Stimulated activated CD4-positive, alpha-beta T cell treated with anti-CD3 and anti-CD28 coated beads, Interleukin-12 subunit alpha, Interleukin-12 subunit beta, amount 100 ng/mL, for 4 hours (primary cell): ENCODE measurements at regions not wholly inside any gene's neighbourhood (a gene's known extent, or its start where the extent isn't known, plus 50 kb on each side); places are given as distances from the start of the nearest gene placed in this dataset.

Experiments
- DNase-seq: peaks from one replicate; pipeline ENCODE4 v3.0.0-alpha.2; 2020

- no peak for DNase-seq
Measured at GRCh38 chr12:98074286-98074685, 441.1 kb upstream of the TMPO start.

GRCh38 chr12:98084391-98084790, 431.0 kb upstream of the TMPO start:
- no peak for DNase-seq

- no peak for DNase-seq
Measured at GRCh38 chr12:98085046-98085755, 430.2 kb upstream of the TMPO start.

GRCh38 chr12:98090731-98091130, 424.7 kb upstream of the TMPO start:
- DNase-seq = no peak

- no peak for DNase-seq
Measured at GRCh38 chr12:98096436-98096835, 419.0 kb upstream of the TMPO start.

GRCh38 chr12:98106031-98106683, 409.2 kb upstream of the TMPO start:
- no peak for DNase-seq

GRCh38 chr12:98109266-98109665, 406.1 kb upstream of the TMPO start:
- no peak for DNase-seq

GRCh38 chr12:98110536-98110935, 404.9 kb upstream of the TMPO start:
- no peak for DNase-seq

- no peak for DNase-seq
Measured at GRCh38 chr12:98113548-98113947, 401.8 kb upstream of the TMPO start.

- DNase-seq = no peak
Measured at GRCh38 chr12:98121963-98122362, 393.4 kb upstream of the TMPO start.

GRCh38 chr12:98123021-98123461, 392.3 kb upstream of the TMPO start:
- no peak for DNase-seq

- no peak for DNase-seq
Measured at GRCh38 chr12:98126637-98127335, 388.6 kb upstream of the TMPO start.

- no peak for DNase-seq
Measured at GRCh38 chr12:98127336-98127679, 388.1 kb upstream of the TMPO start.

GRCh38 chr12:98127854-98128253, 387.5 kb upstream of the TMPO start:
- DNase-seq = no peak

- DNase-seq = no peak
Measured at GRCh38 chr12:98136544-98136943, 378.8 kb upstream of the TMPO start.

- DNase-seq = no peak
Measured at GRCh38 chr12:98137278-98137677, 378.1 kb upstream of the TMPO start.

GRCh38 chr12:98144953-98145352, 370.4 kb upstream of the TMPO start:
- DNase-seq = no peak

GRCh38 chr12:98146043-98146442, 369.3 kb upstream of the TMPO start:
- DNase-seq = no peak

- no peak for DNase-seq
Measured at GRCh38 chr12:98146487-98146886, 368.9 kb upstream of the TMPO start.

GRCh38 chr12:98149270-98149669, 366.1 kb upstream of the TMPO start:
- no peak for DNase-seq

GRCh38 chr12:98149691-98150210, 365.6 kb upstream of the TMPO start:
- no peak for DNase-seq

GRCh38 chr12:98151105-98151590, 364.2 kb upstream of the TMPO start:
- no peak for DNase-seq

GRCh38 chr12:98151984-98152383, 363.4 kb upstream of the TMPO start:
- DNase-seq = no peak

- DNase-seq = no peak
Measured at GRCh38 chr12:98154850-98155249, 360.5 kb upstream of the TMPO start.
